Stimulated activated naive CD4-positive, alpha-beta T cell treated with Interleukin-2 at 50 U/mL for 16 hours (primary cell): ENCODE measurements at regions not wholly inside any gene's neighbourhood (a gene's known extent, or its start where the extent isn't known, plus 50 kb on each side); places are given as distances from the start of the nearest gene placed in this dataset.

ENCODE experiments used
- DNase-seq: peaks from one replicate; lab custom pipeline; 2025; lab: John Stamatoyannopoulos, UW

- no peak for DNase-seq
These were observed 943.3 kb downstream of the BRD1 start for GRCh38 chr22:48884324-48884723.

- no peak for DNase-seq
These were observed 944.3 kb downstream of the BRD1 start for GRCh38 chr22:48883211-48883960.

DNA sequence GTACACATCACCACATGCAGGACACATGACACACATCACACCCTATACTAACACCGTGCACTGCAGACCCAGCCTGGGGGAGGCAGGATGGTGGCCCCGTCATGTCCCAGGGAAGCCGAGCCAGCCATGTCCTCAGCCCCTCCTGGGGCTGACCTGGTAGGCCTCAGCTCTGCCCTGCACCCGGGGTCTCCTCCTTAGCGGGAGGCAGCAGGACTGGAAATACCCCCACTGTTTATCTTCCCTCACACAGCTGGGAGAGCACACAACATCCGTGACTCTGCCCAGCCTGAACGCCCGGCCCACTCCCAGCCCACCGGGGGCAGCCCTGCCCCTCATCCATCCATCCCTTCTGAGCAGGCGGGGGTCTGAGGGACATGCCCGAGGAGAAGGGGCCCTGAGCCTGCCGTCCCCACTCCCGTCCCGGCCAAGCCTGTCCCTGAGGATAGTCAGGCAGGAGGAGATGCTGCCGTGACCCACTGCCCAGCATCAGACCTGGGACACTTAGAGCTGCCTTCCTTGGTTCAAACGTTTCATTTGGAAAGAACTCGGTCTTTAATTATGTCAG lies 945.0 kb downstream of the BRD1 start:
- DNase-seq: no peak

- no peak for DNase-seq
These were observed 946.2 kb downstream of the BRD1 start for GRCh38 chr22:48881326-48881980.

DNA sequence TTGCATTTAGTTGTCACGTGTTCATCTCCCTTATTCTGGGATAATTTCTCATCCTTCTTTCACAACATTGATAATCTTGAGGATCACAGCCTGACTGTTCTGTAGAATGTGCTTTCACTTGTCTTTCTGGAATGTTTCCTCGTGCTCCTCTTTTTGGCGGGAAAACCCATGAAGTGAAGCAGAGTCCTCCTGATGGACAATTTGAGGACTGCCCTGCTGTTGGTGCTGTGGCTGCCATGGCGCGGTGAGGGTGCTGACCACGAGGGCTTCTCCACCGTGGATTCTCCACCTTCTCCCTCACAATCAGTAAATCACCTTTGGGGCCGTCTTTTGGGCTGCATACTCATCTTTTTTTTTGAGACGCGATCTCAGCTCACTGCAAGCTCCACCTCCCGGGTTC lies 946.9 kb downstream of the BRD1 start:
- no peak for DNase-seq

GRCh38 chr22:48876951-48877350 lies 950.7 kb downstream of the BRD1 start:
- DNase-seq: no peak

DNA sequence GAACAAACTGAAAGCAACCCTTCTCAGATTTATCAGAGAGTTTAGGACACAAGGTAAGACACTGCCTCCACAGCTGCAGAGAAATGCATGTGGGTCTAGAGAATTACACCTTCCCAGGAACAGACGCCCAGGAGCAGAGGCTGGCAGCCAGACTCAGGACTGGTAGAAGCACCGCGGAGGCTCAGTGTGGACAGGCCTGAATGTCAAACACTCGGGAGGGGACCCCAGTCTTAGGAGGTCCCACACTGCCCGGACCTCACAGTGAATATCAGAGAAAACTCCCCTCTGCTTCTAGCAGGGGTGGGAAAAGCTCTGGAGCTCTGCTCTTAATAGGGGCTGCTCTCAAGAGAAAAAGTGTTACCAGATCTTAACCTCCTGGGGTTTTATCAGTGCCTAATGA lies 952.7 kb downstream of the BRD1 start:
- no peak for DNase-seq

DNA sequence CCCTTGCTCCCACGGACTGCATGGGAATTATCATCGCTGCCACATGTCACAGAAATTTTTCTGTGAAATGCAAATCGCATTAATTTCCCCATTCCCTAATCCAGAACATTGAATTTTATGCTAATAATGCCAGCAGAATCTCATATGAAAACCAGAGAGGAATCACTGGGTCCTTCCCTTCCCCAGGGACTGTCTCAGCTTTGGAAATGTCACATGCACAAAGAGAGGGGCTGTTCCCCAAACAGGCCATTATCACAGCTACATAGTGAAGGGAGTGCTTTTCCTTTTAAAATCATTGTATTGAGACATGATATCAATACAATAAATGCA lies 954.5 kb downstream of the BRD1 start:
- DNase-seq: no peak

DNA sequence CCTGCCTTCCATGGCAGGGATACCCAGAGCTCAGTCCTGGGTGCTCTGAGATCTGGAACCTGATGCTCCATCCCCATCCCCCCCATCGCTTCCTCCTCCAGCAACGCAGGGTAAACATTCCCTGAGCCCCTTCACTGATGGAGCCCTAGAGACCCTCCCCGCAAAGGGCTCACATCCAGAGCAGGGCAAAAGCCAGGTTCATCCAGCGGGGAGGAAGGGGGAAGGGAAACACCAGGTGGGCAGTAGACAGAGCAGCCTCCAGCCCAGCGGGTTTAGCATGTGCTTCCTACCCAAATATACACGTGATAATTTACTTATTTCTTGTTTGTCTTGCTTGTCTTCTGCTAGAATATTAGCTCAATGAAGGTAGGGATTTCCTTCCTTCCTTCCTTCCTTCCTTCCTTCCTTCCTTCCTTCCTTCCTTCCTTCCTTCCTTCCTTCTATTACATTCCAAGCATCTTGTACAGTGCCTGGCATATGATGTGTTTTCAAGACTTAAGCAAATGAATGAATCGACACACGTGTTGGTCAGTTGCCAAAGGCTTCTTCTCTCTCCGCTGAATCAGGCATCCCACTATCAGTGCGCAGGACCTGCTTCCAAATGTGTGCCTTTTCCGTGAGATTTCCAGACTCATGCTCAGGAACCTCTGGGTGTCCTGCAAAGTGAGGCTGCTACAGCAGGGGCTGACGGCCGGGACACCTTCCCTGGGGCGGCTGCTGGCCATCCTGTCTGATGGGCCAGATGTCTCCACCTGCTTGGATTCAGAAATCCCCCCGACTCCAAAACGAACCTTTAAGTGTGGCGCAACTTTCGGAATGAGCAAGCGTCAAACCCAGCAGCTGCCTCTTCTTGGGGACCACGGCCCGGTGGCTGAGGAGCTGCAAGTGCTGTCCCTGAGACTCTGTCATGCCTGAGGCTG lies 955.1 kb downstream of the BRD1 start:
- no peak for DNase-seq

- DNase-seq: no peak
These were observed 956.4 kb downstream of the BRD1 start for GRCh38 chr22:48871176-48871840.

- DNase-seq: no peak
These were observed 957.2 kb downstream of the BRD1 start for GRCh38 chr22:48870436-48870835.

DNA sequence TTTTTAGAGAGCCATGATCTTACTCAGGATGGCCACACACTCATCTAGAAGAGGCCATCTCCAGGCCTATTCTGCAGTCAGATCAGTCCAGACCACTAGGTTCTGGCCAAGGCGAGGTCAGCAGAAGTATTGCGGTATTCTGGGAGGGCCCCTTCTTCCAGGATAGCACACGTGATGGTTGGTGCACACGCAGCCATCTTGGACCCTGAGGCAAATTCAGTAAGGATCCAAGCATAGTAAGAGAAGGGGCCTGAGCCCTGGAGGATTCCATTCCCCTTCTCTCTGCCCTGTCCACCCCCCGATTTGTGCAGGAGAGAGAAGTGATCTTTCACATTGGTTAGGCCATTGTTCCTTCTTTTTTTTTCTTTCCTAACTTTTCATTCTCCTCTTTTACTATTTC lies 957.9 kb downstream of the BRD1 start:
- DNase-seq: no peak

DNA sequence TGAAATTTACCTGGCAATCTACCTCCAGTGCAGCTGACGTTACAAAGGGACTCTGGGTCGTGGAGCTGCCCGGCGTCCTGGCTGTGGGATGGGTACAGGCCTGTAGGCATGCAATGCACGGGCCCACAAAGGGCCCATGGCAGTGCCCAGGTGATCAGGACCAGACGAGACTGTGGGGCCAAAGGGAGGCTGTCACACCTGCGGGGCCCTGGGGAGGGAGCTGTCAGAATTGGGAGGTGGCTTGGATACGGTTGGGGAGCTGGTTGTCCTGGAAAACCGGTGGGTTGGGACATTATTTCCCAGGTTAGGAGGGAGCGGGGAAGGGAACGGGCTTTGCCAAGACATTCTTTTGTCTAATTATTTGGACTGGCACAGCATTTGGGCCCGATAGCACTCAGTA lies 958.5 kb downstream of the BRD1 start:
- DNase-seq: no peak

- DNase-seq: no peak
These were observed 959.1 kb downstream of the BRD1 start for GRCh38 chr22:48868554-48868953.

- DNase-seq: no peak
These were observed 959.8 kb downstream of the BRD1 start for GRCh38 chr22:48867891-48868290.

GRCh38 chr22:48866906-48867681 lies 960.6 kb downstream of the BRD1 start:
- no peak for DNase-seq

DNA sequence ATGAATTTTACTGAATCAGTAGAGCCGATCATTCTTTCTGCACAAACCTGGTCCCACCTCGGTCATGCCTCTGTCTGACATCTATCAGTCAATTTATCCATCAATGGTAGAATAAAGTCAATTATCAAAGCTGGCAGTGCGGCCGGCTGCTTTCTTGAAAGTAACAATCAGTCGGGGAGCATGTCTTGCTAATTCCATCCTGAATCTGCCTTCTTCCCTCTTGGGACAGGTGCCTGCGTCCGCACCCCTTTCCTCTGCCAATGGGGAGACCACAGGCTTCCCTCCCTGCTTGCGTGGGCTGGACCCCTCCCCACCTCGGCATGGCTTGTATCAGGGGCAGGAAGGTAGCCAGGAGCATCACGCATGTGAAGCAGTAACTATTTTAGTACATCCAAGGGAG lies 962.9 kb downstream of the BRD1 start:
- DNase-seq: no peak

DNA sequence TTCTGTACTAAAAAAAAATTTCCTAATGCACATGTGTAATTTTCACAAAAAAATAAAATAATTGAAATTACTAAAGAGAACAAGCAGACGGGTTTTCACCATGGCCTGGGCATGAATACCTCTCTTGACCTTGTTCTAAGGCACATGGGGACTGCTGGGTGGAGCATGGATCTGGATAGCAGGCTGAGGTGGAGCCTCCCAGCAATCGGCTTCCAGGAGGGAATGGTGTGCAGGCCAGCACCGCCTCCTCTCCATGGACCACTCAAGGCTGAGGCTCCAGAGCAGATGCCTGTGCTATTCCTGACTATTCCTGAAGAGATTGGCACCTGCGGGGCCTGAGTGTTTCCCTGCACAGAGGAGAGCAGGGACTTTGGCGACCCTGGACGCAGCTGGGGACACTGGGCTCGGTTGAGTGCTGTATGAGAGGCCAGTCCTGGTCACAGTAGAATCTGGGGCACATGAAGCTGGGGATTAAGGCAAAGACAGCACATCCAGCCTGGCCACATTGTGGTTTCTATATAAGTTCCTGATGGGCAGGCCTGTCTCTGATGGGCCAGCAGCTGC lies 963.6 kb downstream of the BRD1 start:
- DNase-seq: no peak

GRCh38 chr22:48860557-48860956 lies 967.1 kb downstream of the BRD1 start:
- DNase-seq: no peak

DNA sequence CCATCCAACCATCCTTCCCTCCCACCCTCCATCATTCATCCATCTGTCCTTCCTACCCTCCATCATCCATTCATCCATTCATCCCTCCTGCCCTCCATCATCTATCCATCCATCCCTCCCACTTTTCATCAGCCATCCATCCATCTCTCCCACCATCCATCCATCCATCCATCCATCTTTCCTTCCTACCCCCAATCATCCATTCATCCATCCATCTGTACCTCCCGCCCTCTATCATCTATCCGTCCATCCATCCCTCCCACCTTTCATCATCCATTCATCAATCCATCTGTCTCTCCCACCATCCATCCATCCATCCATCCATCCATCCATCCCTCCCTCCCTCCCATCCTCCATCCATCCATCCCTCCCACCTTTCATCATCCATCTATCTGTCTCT lies 968.8 kb downstream of the BRD1 start:
- DNase-seq: no peak

DNA sequence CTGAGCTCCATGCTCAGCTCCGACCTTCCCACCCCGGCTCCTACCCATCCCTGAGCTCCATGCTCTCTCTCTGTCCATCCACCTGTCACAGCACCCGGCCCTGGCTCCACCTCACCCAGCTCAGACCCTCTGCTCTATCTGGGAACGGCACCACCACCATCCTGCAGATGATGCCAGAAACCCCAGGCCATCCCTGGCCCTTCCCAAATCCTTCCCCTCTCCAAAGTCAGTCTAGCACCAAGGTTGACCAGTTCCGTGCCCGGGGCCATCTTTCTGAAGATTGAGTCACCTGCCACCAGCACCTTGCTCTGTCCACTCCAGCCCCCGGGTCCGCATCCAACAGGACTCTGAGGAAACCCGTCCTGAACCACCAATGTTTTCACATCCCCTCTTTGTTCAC lies 969.6 kb downstream of the BRD1 start:
- DNase-seq: no peak
